ENCODE measurements at regions not wholly inside any gene's neighbourhood (a gene's known extent, or its start where the extent isn't known, plus 50 kb on each side); places are given as distances from the start of the nearest gene placed in this dataset.
"Not testable (repeated sequence)": the region's sequence is repeated elsewhere in the genome, so short reads cannot be mapped to it uniquely, and the experiment has no call there.

DNA sequence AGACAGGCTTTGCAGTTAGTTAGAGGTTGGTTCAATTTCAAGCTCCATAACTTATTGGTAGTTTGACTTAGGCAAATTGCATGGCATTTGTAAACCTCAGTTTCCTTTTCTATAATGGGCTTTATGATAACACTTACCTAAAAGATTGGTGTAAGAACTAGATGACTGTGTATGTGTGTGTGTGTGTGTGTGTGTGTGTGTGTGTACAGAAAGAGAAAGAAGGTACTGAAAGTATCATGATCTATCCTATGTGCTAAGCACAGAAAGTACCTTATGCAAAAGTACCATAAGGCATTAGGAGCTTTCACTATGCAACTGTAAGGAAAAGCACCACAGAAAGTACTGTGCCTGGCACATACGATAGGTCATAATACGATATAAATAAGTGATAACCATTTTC is 304.3 kb upstream of the KITLG start:
- H3K4me3 Mint-ChIP-seq, result no peak overlapping the region
- H3K27me3 Mint-ChIP-seq, result no peaks in the 10 kb centered on the region
- ATAC-seq (ENCODE audit: low read depth) (no peak), DNase-seq (no peak)
- H3K27ac Mint-ChIP-seq, result no peak overlapping the region
- no peaks in the 10 kb centered on the region for H3K4me1 Mint-ChIP-seq
- H3K36me3 Mint-ChIP-seq, result no peaks in the 10 kb centered on the region
- POLR2A ChIA-PET, result no interaction called here
- H3K9me3 Mint-ChIP-seq, result no peaks in the 10 kb centered on the region

DNA sequence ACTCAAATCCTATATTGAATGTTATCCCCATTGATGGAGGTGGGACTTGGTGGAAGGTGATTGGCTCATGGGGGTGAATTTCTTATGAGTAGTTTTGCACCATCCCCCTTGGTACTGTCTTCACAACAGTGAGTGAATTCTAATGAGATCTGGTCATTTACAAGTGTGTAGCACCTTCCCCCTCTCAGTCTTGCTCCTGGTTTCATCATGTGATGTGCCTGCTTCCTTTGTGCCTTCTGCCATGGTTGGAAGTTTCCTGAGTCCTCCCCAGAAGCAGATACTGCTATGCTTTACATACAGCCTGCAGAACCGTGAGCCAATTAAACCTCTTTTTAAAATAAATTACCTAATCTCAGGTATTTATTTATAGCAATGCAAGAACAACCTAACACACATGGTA is 302.4 kb upstream of the KITLG start:
- ATAC-seq (ENCODE audit: low read depth), result no peak

DNA sequence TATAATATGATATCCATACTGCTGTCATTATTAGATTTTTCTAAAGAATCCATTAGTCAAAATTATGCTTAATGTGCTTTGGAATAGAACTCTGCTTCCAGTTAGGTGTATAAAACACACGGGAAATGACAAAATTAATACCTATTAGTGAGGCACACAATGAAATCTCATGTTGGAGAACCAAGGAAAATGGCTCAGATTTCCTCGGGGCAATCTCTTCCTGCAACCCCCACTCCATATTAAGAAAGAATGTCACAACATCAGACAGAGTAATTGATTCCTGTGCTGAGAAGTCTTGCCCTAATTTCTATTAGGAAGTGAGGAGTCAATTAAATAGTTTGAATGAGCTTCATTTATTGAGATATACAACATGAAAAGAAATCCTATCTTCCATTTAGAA is 299.8 kb upstream of the KITLG start:
- no peaks in the 10 kb centered on the region for H3K4me1 Mint-ChIP-seq
- H3K27ac Mint-ChIP-seq, result no peak overlapping the region
- H3K36me3 Mint-ChIP-seq, result no peaks in the 10 kb centered on the region
- H3K27me3 Mint-ChIP-seq, result no peaks in the 10 kb centered on the region
- no peaks in the 10 kb centered on the region for H3K9me3 Mint-ChIP-seq
- H3K4me3 Mint-ChIP-seq, result no peak overlapping the region
- ATAC-seq (ENCODE audit: low read depth) (no peak), DNase-seq (no peak)
- POLR2A ChIA-PET, result no interaction called here

More for the DNA sequence above, 302.4 kb upstream of the KITLG start:
- DNase-seq, result no peak
- Mint-ChIP-seq H3K27ac (no peak overlapping the region), H3K4me3 (no peak overlapping the region), H3K9me3 (no peaks in the 10 kb centered on the region), H3K27me3 (no peaks in the 10 kb centered on the region), H3K4me1 (no peaks in the 10 kb centered on the region), H3K36me3 (no peaks in the 10 kb centered on the region)
- POLR2A ChIA-PET, result no interaction called here

DNA sequence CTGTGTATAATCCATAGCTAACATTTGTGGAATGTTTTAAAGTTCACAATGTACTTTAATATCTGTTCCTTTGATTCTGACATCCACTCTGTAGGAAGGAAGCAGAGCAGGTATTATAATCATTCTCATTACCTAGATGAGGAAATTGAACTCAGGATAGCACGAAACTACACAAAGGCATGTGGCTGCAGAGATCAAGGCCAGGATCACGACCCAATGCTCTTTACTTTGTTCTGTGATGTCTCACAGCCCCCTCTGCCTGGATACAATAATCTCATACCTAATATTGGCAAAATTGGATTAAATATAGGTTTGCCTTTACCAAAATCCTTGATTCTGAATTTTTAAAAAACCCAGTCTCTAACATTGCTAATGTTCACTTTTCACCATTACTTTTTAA is 298.0 kb upstream of the KITLG start:
- POLR2A ChIA-PET, result no interaction called here
- DNase-seq (no peak), ATAC-seq (ENCODE audit: low read depth) (no peak)
- Mint-ChIP-seq H3K4me1 (no peaks in the 10 kb centered on the region), H3K4me3 (no peak overlapping the region), H3K36me3 (no peaks in the 10 kb centered on the region), H3K27ac (no peak overlapping the region), H3K27me3 (no peaks in the 10 kb centered on the region), H3K9me3 (no peaks in the 10 kb centered on the region)

DNA sequence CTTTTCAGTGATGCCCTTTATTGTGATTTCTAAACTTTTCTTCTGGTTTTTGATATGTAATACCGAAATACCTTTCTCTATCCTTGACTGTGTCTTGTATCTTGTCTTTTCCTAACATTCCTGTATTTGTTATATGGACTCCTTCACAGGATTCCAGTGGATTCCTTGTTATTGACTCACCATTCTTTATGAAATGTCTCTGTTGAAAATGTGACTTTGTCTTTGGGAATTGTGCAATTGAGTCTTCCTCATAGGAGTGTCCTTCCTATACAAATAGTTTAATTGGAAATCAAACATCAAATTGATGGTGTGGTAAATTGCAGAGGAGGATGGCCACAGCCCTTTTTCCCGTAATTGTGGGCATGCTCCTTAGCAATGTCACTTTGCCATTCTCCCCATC is 296.6 kb upstream of the KITLG start:
- Mint-ChIP-seq H3K27ac (no peak overlapping the region), H3K4me3 (no peak overlapping the region), H3K27me3 (no peaks in the 10 kb centered on the region), H3K4me1 (no peaks in the 10 kb centered on the region), H3K36me3 (no peaks in the 10 kb centered on the region), H3K9me3 (no peaks in the 10 kb centered on the region)
- POLR2A ChIA-PET, result no interaction called here
- ATAC-seq (ENCODE audit: low read depth) (no peak), DNase-seq (no peak)

DNA sequence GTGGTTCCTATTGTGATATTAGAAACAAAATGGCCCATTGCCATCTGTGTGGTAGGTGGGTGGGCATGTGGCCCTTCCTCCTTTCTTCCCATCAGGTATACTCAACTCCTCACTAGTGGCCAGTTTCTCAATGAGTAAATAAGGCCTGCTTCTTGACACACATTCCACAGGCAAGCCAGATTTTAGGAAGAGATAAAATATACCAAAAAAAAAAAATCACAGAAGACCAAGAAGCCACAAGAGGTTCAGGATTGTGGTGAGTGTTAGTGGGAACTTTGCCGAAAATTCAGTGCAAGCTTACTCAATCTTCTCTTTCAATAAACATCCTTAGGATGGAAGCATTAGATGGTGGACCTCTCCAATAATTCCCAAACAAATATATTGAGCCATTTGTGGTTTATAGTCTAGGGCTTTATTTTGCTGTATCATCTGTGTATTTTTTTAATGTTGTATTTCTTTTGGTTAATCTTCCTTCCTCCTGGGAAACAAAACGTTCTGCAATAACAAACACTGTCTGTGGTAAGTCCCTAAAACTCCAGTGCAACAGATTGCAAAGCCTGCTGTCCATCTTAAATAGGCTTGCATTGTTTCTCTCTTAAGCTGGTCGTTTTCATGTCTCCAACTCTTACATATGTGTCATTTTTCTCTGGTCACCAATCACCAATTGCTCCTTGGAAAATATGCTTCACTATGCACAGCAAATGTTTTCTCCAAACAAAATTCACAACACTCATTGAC is 289.9 kb upstream of the KITLG start:
- POLR2A ChIA-PET, result no interaction called here
- no peaks in the 10 kb centered on the region for H3K9me3 Mint-ChIP-seq
- H3K27ac Mint-ChIP-seq, result no peak overlapping the region
- peaks cover 3% of the 10 kb centered on the region for H3K27me3 Mint-ChIP-seq
- DNase-seq, result no peak
- no peak overlapping the region for H3K4me3 Mint-ChIP-seq
- ATAC-seq (ENCODE audit: low read depth), result no peak
- no peaks in the 10 kb centered on the region for H3K4me1 Mint-ChIP-seq
- no peaks in the 10 kb centered on the region for H3K36me3 Mint-ChIP-seq

DNA sequence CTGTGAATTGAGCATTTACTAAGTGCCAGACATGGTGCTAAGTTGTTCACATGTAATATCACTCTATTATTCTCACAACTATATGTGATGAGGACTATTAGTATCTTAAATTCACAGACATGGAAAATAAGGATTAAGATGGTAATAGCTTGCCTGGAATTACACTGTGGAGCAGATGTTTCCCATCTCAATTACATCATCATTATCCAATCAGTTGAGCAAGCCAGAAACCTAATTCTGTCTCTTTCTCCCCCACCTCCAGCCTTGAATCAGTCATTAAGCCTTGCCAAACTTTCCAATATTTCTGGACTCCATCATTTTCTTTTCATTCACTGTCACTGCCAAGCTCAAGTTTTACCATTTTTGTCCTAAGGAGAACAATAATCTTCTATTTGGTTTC is 287.8 kb upstream of the KITLG start:
- Mint-ChIP-seq H3K27me3 (peaks cover 3% of the 10 kb centered on the region), H3K9me3 (no peaks in the 10 kb centered on the region), H3K4me3 (no peak overlapping the region), H3K4me1 (no peaks in the 10 kb centered on the region), H3K27ac (no peak overlapping the region), H3K36me3 (no peaks in the 10 kb centered on the region)
- POLR2A ChIA-PET, result no interaction called here
- ATAC-seq (ENCODE audit: low read depth), result no peak
- no peak for DNase-seq

DNA sequence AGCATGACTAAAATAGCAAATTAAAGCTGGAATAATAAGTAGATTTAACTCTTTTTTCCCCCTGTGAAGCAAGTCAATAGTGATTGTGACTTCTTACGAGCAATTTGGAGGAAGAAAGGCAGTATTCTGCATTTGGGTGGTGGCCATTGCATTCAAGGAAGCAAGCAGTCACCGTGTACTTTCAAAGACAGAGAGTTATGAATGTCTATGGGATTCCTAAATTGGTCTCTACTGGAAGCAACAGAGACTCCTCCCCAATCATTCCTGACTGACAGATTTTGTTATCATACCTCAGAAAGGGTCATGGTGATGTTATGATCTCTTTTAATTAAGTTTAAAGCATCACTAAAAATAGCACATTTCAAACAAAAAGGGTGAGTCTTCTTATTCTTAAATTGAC is 287.2 kb upstream of the KITLG start:
- Mint-ChIP-seq H3K4me1 (no peaks in the 10 kb centered on the region), H3K36me3 (no peaks in the 10 kb centered on the region), H3K27ac (no peak overlapping the region), H3K9me3 (no peaks in the 10 kb centered on the region), H3K4me3 (no peak overlapping the region), H3K27me3 (peaks cover 3% of the 10 kb centered on the region)
- no peak for ATAC-seq (ENCODE audit: low read depth)
- POLR2A ChIA-PET, result no interaction called here
- DNase-seq, result no peak

DNA sequence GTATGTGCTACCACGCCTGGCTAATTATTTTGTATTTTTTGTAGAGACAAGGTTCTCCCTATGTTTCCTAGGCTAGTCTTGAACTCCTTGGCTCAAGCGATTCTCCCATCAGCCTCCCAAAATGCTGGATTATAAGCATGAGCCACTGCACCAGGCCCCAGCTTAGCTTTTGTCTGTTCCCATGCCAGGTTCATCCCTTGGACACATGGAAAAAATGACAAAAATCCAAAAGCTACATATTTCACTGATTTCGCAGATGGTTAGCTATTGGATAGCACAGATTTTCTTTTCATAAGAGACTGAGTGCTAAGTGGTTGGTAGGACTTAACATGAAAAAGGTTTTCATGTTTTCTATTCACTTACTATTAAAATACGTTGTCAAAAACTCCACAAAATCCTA is 286.6 kb upstream of the KITLG start:
- no peak overlapping the region for H3K27ac Mint-ChIP-seq
- POLR2A ChIA-PET, result no interaction called here
- no peak for DNase-seq

DNA sequence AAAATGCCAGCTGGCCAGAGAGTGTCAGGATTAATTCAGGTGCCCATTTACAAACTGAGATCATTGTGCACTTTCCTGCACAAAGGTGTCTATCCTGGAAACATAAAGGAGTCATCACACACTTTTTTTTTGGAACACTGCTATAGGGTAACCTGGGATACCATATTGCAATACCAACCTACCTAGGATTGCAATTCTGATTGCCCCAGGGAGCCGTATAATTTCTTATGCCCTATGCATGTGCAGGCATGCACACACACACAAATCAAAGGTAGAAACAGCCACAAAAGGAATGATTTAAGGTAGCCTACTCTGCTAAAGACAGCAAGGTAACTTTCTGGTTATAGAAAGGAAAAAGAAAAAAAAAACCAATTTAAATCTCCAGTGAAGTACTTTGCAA is 285.3 kb upstream of the KITLG start:
- Mint-ChIP-seq H3K9me3 (no peaks in the 10 kb centered on the region), H3K27me3 (peaks cover 3% of the 10 kb centered on the region), H3K27ac (no peak overlapping the region), H3K4me1 (no peaks in the 10 kb centered on the region), H3K4me3 (no peak overlapping the region), H3K36me3 (no peaks in the 10 kb centered on the region)
- no peak for DNase-seq
- ATAC-seq (ENCODE audit: low read depth), result no peak
- POLR2A ChIA-PET, result no interaction called here

More for the DNA sequence above, 286.6 kb upstream of the KITLG start:
- no peak for ATAC-seq (ENCODE audit: low read depth)
- Mint-ChIP-seq H3K4me1 (no peaks in the 10 kb centered on the region), H3K27me3 (peaks cover 3% of the 10 kb centered on the region), H3K36me3 (no peaks in the 10 kb centered on the region), H3K9me3 (no peaks in the 10 kb centered on the region), H3K4me3 (no peak overlapping the region)

DNA sequence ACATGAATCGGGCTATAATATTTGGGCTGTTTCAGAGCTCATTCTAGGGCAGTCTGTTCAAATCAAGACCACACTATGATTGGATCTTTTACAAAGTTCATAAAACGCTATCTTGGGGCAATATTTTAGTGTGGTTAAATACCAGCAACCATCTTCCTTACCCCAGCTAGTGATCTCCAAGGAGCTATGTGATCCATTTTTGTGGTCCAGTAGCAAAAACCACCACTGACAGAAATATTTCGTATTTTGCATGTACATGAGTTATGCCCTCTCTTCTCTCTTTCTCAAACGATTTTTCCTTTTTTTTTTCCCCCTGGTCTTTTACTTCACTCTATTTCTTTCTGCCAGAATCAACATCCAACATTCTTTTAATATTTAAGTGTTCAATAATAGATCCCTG is 280.6 kb upstream of the KITLG start:
- Mint-ChIP-seq H3K27me3 (no peaks in the 10 kb centered on the region), H3K36me3 (no peaks in the 10 kb centered on the region), H3K4me3 (no peak overlapping the region), H3K4me1 (no peaks in the 10 kb centered on the region), H3K9me3 (no peaks in the 10 kb centered on the region), H3K27ac (no peak overlapping the region)
- ATAC-seq (ENCODE audit: low read depth) (no peak), DNase-seq (no peak)
- POLR2A ChIA-PET, result no interaction called here

DNA sequence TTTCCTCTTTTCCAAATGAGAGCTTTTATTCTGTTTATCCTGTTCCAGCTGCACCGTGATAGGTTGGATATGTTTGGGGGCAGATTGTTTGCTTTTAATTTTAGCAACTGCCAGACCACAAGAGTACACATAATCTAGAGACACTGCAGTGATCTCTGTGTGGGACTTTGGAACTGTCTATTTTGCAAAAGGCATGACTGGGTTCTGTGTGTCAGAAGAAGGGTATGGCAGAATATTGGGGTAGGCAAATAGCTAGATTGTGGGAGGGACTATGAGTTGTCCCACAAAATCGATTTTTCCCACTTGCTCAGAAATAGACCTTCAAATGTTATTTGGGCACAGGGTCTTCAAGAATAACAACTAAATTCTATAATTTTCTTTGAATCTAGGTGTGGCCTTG is 275.9 kb upstream of the KITLG start:
- no peak overlapping the region for H3K4me3 Mint-ChIP-seq
- no peaks in the 10 kb centered on the region for H3K27me3 Mint-ChIP-seq
- H3K36me3 Mint-ChIP-seq, result no peaks in the 10 kb centered on the region
- POLR2A ChIA-PET, result no interaction called here
- H3K9me3 Mint-ChIP-seq, result no peaks in the 10 kb centered on the region
- H3K27ac Mint-ChIP-seq, result no peak overlapping the region
- DNase-seq (no peak), ATAC-seq (ENCODE audit: low read depth) (no peak)
- H3K4me1 Mint-ChIP-seq, result no peaks in the 10 kb centered on the region

DNA sequence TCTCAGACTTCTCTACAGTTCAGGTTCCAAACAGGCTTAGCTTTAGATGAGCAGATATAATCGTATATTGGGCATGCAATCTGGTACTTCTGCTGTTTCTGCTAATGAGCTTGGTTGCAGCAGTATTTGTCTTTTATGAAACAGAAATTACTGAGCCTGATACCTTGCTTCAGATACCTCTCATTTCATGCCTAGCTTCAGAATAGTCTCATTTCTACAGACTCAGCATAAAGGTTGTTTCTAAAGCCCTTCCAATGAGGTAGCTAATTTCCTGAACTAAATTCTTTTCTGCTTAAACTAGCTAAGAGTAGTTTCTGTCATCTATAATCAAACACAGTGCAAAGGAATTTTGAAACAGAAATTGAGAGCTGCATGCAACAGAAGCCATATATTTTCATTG is 275.0 kb upstream of the KITLG start:
- Mint-ChIP-seq H3K27ac (no peak overlapping the region), H3K4me3 (no peak overlapping the region), H3K9me3 (no peaks in the 10 kb centered on the region), H3K36me3 (no peaks in the 10 kb centered on the region), H3K27me3 (no peaks in the 10 kb centered on the region), H3K4me1 (no peaks in the 10 kb centered on the region)
- DNase-seq (no peak), ATAC-seq (ENCODE audit: low read depth) (no peak)
- POLR2A ChIA-PET, result no interaction called here

DNA sequence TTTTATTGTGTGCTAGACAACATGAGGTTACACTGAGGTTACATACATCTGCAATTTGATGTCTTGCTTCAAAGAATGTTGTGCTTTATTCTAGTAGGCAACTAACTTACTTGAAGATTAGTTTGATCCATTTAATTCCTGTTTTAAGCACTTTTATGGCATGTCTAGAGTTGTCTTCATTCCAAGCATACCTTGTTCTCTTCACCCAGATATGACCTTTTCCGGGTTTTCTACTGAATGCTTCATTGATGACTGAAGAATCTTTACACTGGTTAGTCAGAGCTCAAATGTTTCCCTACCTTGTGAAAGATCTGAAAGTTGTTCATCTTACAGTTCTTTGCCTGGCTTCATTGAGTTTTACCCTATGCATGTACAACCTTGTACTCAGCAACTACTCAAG is 274.0 kb upstream of the KITLG start:
- Mint-ChIP-seq H3K27ac (no peak overlapping the region), H3K4me3 (no peak overlapping the region), H3K4me1 (no peaks in the 10 kb centered on the region), H3K9me3 (peaks cover 1% of the 10 kb centered on the region), H3K36me3 (no peaks in the 10 kb centered on the region), H3K27me3 (no peaks in the 10 kb centered on the region)
- DNase-seq (no peak), ATAC-seq (ENCODE audit: low read depth) (no peak)
- POLR2A ChIA-PET, result no interaction called here

DNA sequence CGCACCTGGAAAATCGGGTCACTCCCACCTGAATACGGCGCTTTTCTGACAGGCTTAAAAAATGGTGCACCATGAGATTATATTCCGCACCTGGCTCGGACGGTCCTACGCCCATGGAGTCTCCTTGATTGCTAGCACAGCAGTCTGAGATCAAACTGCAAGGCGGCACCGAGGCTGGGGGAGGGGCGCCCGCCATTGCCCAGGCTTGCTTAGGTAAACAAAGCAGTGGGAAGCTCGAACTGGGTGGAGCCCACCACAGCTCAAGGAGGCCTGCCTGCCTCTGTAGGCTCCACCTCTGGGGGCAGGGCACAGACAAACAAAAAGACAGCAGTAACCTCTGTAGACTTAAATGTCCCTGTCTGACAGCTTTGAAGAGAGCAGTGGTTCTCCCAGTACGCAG is 267.0 kb upstream of the KITLG start:
- H3K27me3 Mint-ChIP-seq; POLR2A ChIA-PET; DNase-seq; ATAC-seq (ENCODE audit: low read depth); H3K27ac Mint-ChIP-seq; H3K36me3 Mint-ChIP-seq; H3K4me3 Mint-ChIP-seq; H3K4me1 Mint-ChIP-seq; H3K9me3 Mint-ChIP-seq: not testable (repeated sequence)

Data from activated naive CD8-positive, alpha-beta T cell treated with anti-CD3 and anti-CD28 coated beads, Interleukin-2, amount 10 ng/mL, durations not matched to agents 7 days and 5 days (primary cell).